ENCODE measurements at regions not wholly inside any gene's neighbourhood (a gene's known extent, or its start where the extent isn't known, plus 50 kb on each side); places are given as distances from the start of the nearest gene placed in this dataset.

DNA sequence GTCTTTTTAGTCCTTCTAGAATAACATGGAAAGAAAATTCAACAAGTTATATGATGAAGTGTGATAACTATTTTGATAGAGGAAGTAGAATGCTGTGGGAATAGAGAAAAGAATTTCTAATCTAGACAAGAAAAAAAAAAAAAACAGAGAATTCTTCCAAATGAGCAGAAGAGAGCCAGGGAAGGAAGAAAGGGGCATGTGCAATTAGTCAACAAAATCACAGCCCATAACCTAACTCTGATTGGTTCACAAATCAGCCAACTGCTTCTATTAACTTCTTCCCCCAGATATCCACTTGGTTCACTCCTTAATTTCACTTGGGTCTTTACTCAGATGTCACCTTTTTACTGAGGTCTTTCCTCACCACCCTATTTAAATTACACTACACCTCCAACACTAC lies 69.5 kb downstream of the BTG1 start:
- no peak overlapping the region for H3K4me3 ChIP-seq
- DNase-seq = no peak
- in situ Hi-C loops (cut with MboI; ENCODE audit: low pct_ligation_motif_present in 1 of 4, low pct_unique_long_range_greater_than_20kb in 1 of 4, low sequenced_read_pairs in 3 of 4) = no loop called here
- no peaks in the 10 kb centered on the region for H3K27me3 ChIP-seq
- H3K36me3 ChIP-seq = no peaks in the 10 kb centered on the region
- no peaks in the 10 kb centered on the region for H3K9me3 ChIP-seq
- TF ChIP-seq, protein P1, sequence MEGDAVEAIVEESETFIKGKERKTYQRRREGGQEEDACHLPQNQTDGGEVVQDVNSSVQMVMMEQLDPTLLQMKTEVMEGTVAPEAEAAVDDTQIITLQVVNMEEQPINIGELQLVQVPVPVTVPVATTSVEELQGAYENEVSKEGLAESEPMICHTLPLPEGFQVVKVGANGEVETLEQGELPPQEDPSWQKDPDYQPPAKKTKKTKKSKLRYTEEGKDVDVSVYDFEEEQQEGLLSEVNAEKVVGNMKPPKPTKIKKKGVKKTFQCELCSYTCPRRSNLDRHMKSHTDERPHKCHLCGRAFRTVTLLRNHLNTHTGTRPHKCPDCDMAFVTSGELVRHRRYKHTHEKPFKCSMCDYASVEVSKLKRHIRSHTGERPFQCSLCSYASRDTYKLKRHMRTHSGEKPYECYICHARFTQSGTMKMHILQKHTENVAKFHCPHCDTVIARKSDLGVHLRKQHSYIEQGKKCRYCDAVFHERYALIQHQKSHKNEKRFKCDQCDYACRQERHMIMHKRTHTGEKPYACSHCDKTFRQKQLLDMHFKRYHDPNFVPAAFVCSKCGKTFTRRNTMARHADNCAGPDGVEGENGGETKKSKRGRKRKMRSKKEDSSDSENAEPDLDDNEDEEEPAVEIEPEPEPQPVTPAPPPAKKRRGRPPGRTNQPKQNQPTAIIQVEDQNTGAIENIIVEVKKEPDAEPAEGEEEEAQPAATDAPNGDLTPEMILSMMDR (IDR thresholded peaks at IDR 0.05) = no peak
- no peak overlapping the region for H3K27ac ChIP-seq
- H3K4me1 ChIP-seq = peaks cover 0 to 36% (median 17%) of the 10 kb centered on the region in 4 donors
- intact Hi-C loops (cut with DNase I; ENCODE audit: low total_unique reads) = no loop called here

DNA sequence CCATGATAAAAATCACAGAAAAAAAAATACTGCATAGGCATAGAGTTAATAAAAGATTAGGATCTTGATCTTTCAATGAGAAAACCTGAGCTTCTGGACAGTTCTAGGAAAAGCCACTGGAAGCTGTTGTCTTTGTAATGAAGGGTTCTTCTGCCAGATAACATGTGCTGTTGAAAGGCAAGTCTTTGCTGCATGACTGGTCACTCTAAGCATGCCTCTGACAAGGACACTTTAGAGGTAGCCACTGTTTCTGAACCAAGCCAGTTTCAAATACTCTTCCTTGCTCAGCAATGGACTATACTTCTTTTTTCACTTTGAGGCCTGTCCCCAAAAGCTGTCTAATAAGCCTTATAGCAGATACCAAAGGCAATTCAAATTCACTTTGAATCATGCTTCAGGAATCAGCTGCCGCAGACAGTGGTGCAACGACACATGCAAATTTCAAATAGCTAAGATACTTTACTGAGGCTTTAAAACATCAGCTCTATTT lies 70.2 kb downstream of the BTG1 start:
- Histone ChIP-seq H3K27me3 (no peaks in the 10 kb centered on the region), H3K4me3 (no peak overlapping the region), H3K4me1 (peaks cover 0 to 35% (median 13%) of the 10 kb centered on the region in 4 donors), H3K36me3 (no peaks in the 10 kb centered on the region), H3K9me3 (no peaks in the 10 kb centered on the region), H3K27ac (no peak overlapping the region)
- intact Hi-C loops (cut with DNase I; ENCODE audit: low total_unique reads) (no loop called here), in situ Hi-C loops (cut with MboI; ENCODE audit: low pct_ligation_motif_present in 1 of 4, low pct_unique_long_range_greater_than_20kb in 1 of 4, low sequenced_read_pairs in 3 of 4) (no loop called here)
- DNase-seq = no peak
- TF ChIP-seq POLR2AphosphoS5 (IDR thresholded peaks at IDR 0.05) (no peak), EP300 (IDR thresholded peaks at IDR 0.05; ENCODE audit: low read depth) (no peak), POLR2A (IDR thresholded peaks at IDR 0.05) (no peak)
- TF ChIP-seq, protein P1 (IDR thresholded peaks at IDR 0.05) = no peak
- 81 to 88% methylated on average over 2 of the region's 2 CpGs for WGBS, 2 donors (ENCODE audit: low coverage in 1 of 2)

DNA sequence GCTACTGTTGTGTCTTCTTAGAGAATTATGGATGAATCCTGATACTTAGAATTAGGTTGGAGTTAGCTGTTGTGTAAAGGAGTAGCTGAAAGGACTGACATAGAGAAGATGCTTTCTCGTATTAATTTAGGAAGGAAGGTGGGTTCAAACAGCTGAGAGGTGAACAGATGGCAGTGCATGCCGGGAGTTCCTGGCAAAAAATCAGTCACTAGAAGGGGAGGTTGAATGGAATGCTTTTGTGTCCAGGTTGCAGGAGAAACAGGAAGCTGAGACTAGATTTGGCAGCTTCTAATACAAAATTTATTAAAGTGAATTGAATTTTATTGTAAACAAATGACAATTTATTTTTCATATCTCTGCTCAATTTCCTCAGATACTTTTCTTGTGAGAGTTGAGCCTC lies 70.8 kb downstream of the BTG1 start:
- Histone ChIP-seq H3K4me1 (peaks cover 5 to 34% (median 14%) of the 10 kb centered on the region in 4 donors), H3K4me3 (no peak overlapping the region), H3K27me3 (no peaks in the 10 kb centered on the region), H3K9me3 (no peaks in the 10 kb centered on the region), H3K36me3 (no peaks in the 10 kb centered on the region), H3K27ac (no peak overlapping the region)
- no peak for DNase-seq
- intact Hi-C loops (cut with DNase I; ENCODE audit: low total_unique reads) (no loop called here), in situ Hi-C loops (cut with MboI; ENCODE audit: low pct_ligation_motif_present in 1 of 4, low pct_unique_long_range_greater_than_20kb in 1 of 4, low sequenced_read_pairs in 3 of 4) (no loop called here)
- 87 to 92% methylated on average over 2 of the region's 2 CpGs for WGBS, 2 donors (ENCODE audit: low coverage in 1 of 2)
- TF ChIP-seq EP300 (IDR thresholded peaks at IDR 0.05; ENCODE audit: low read depth) (no peak), POLR2AphosphoS5 (IDR thresholded peaks at IDR 0.05) (no peak), POLR2A (IDR thresholded peaks at IDR 0.05) (no peak)
- TF ChIP-seq, protein P1 (IDR thresholded peaks at IDR 0.05) = no peak

DNA sequence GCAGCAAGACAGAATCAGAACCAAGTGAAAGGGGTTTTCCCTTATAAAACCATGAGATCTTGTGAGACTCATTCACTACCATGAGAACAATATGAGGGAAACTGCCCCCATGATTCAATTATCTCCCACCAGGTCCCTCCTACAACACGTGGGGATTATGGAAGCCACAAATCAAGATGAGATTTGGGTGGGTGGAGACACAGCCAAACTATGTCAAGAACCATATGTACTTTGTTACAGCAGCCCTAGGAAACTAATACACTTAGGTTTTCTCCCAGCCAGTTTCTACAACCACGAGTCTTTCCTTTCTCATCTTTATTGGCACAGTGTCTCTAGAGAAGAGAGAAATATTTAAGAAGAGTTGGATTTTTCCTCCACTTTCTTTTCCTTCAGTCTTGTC lies 72.6 kb downstream of the BTG1 start:
- no peak overlapping the region for H3K27ac ChIP-seq
- 70 to 74% methylated on average over 2 of the region's 2 CpGs for WGBS, 2 donors (ENCODE audit: low coverage in 1 of 2)
- in situ Hi-C loops (cut with MboI; ENCODE audit: low pct_ligation_motif_present in 1 of 4, low pct_unique_long_range_greater_than_20kb in 1 of 4, low sequenced_read_pairs in 3 of 4) (no loop called here), intact Hi-C loops (cut with DNase I; ENCODE audit: low total_unique reads) (no loop called here)
- DNase-seq = no peak
- H3K4me1 ChIP-seq = peaks cover 8 to 37% (median 21%) of the 10 kb centered on the region in 4 donors
- TF ChIP-seq POLR2A (IDR thresholded peaks at IDR 0.05) (no peak), POLR2AphosphoS5 (IDR thresholded peaks at IDR 0.05) (no peak), EP300 (IDR thresholded peaks at IDR 0.05; ENCODE audit: low read depth) (no peak)
- TF ChIP-seq, protein P1 (IDR thresholded peaks at IDR 0.05) = no peak
- H3K36me3 ChIP-seq = no peaks in the 10 kb centered on the region
- no peaks in the 10 kb centered on the region for H3K27me3 ChIP-seq
- no peaks in the 10 kb centered on the region for H3K9me3 ChIP-seq
- H3K4me3 ChIP-seq = no peak overlapping the region
